ENCODE measurements at regions not wholly inside any gene's neighbourhood (a gene's known extent, or its start where the extent isn't known, plus 50 kb on each side); places are given as distances from the start of the nearest gene placed in this dataset.

GRCh38 chr3:26997226-26997625 lies 372.0 kb downstream of the NEK10 start:
- no peak overlapping the region for H2BK5ac ChIP-seq (ENCODE audit: low read depth, low read length, poor library complexity, severe bottlenecking)
- in situ Hi-C loops (cut with MboI; ENCODE audit: low sequenced_read_pairs), result no loop called here
- H3K9me3 ChIP-seq (ENCODE audit: control insufficient read depth, insufficient read depth, low read length), result peaks cover 11% of the 10 kb centered on the region; the same call in 1 of the 2 replicates
- no peak for TF ChIP-seq FOS (IDR thresholded peaks at IDR 0.05; ENCODE audit: low read depth, low read length)
- no peak for TF ChIP-seq RCOR1 (IDR thresholded peaks at IDR 0.05; ENCODE audit: insufficient replicate concordance, low read length)
- no peak for TF ChIP-seq USF2 (IDR thresholded peaks at IDR 0.05; ENCODE audit: low read depth, low read length)
- TF ChIP-seq, protein P1, sequence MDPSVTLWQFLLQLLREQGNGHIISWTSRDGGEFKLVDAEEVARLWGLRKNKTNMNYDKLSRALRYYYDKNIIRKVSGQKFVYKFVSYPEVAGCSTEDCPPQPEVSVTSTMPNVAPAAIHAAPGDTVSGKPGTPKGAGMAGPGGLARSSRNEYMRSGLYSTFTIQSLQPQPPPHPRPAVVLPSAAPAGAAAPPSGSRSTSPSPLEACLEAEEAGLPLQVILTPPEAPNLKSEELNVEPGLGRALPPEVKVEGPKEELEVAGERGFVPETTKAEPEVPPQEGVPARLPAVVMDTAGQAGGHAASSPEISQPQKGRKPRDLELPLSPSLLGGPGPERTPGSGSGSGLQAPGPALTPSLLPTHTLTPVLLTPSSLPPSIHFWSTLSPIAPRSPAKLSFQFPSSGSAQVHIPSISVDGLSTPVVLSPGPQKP (IDR thresholded peaks at IDR 0.05; ENCODE audit: borderline replicate concordance, low read depth, low read length), result no peak
- TF ChIP-seq RAD21 (IDR thresholded peaks at IDR 0.05; ENCODE audit: low read length), result no peak
- no peak for TF ChIP-seq BHLHE40 (IDR thresholded peaks at IDR 0.05; ENCODE audit: low read depth, low read length)
- no peak for TF ChIP-seq SMC3 (IDR thresholded peaks at IDR 0.05; ENCODE audit: low read depth, low read length)
- no peak for TF ChIP-seq RFX5 (IDR thresholded peaks at IDR 0.05; ENCODE audit: low read depth, low read length)
- no peak for TF ChIP-seq MAFK (IDR thresholded peaks at IDR 0.05; ENCODE audit: low read depth, low read length)
- no peak for TF ChIP-seq CHD1 (IDR thresholded peaks at IDR 0.05; ENCODE audit: low read depth, low read length)
- CTCF ChIA-PET, result no interaction called here
- no peak overlapping the region for H3K18ac ChIP-seq (ENCODE audit: low read depth, low read length)
- H3K14ac ChIP-seq (replicated peaks; ENCODE audit: low read depth, low read length), result no peak overlapping the region
- H4K91ac ChIP-seq (ENCODE audit: insufficient read depth, low read depth, low read length), result no peak overlapping the region
- no peak overlapping the region for H3K4me2 ChIP-seq (ENCODE audit: low read depth, low read length)
- H4K5ac ChIP-seq (ENCODE audit: low read depth, low read length), result no peak overlapping the region
- POLR2A ChIA-PET (ENCODE audit: unreplicated experiment), result no interaction called here
- H3K27me3 ChIP-seq (ENCODE audit: control insufficient read depth, insufficient read depth, low read length), result no peaks in the 10 kb centered on the region
- H3K4me1 ChIP-seq (ENCODE audit: control insufficient read depth, insufficient read depth, low read length), result no peaks in the 10 kb centered on the region
- H3K27ac ChIP-seq (ENCODE audit: insufficient read depth, low read length), result no peak overlapping the region
- dilution Hi-C loops (cut with HindIII; ENCODE audit: low sequenced_read_pairs, unreplicated experiment), result no loop called here
- no peak overlapping the region for H2BK20ac ChIP-seq (ENCODE audit: low read depth, low read length)
- no TSS peak for BruUV-seq (replicated peaks)
- no peak overlapping the region for H2AK5ac ChIP-seq (ENCODE audit: low read depth, low read length)
- no peak overlapping the region for H3K4ac ChIP-seq (ENCODE audit: low read depth, low read length)
- no peaks in the 10 kb centered on the region for H3K36me3 ChIP-seq (ENCODE audit: control insufficient read depth, insufficient read depth, low read length)
- no peak overlapping the region for H4K8ac ChIP-seq (ENCODE audit: low read depth in 2 of 2, low read length in 2 of 2)
- no CpG with 5 or more reads among the region's 1 CpG for WGBS, 2 experiments (ENCODE audit: extremely low coverage in 2 of 2, insufficient read length in 1 of 2)
- H2BK120ac ChIP-seq (ENCODE audit: low read depth, low read length), result no peak overlapping the region
- no peaks in the 10 kb centered on the region for H3K9me1 ChIP-seq (ENCODE audit: insufficient read depth, low read length)
- H3K79me1 ChIP-seq (ENCODE audit: low read depth in 1 of 2, low read length in 2 of 2), result no peaks in the 10 kb centered on the region
- no peak overlapping the region for H3K56ac ChIP-seq (ENCODE audit: extremely low read depth, insufficient read depth, low read length)
- no peak for ATAC-seq (ENCODE audit: low read depth)
- H3K23ac ChIP-seq (ENCODE audit: low read depth, low read length), result no peak overlapping the region
- H4K20me1 ChIP-seq (ENCODE audit: insufficient read depth, low read length), result no peaks in the 10 kb centered on the region
- intact Hi-C loops (cut with micrococcal nuclease), result no loop called here
- no peak overlapping the region for H2AFZ ChIP-seq (replicated peaks; ENCODE audit: low read length, poor library complexity)
- no peak overlapping the region for H2BK15ac ChIP-seq (ENCODE audit: low read depth, low read length)
- no peak overlapping the region for H2AK9ac ChIP-seq (replicated peaks; ENCODE audit: low read depth, low read length, poor library complexity)
- DNase-seq, result no peak
- no peak overlapping the region for H3K9ac ChIP-seq (ENCODE audit: low read depth, low read length)
- H3K4me3 ChIP-seq (ENCODE audit: insufficient read depth, low read depth, low read length), result no peak overlapping the region

Measured in IMR-90 (cell line).